Kidney epithelial cell (primary cell): ENCODE measurements at regions not wholly inside any gene's neighbourhood (a gene's known extent, or its start where the extent isn't known, plus 50 kb on each side); places are given as distances from the start of the nearest gene placed in this dataset.

ENCODE experiments used
- DNase-seq: peaks from one replicate; pipeline ENCODE4 v3.0.0-alpha.2; 2010; ENCODE audit warnings: low read depth
- H3K27me3 ChIP-seq: 2 replicates; pipeline ENCODE4 v1.6.0; 2011; ENCODE audit warnings: low read length; ENCODE audit not compliant: control insufficient read depth, insufficient read depth
- H3K36me3 ChIP-seq: 2 replicates; pipeline ENCODE4 v1.5.1; 2011; ENCODE audit warnings: low read length; ENCODE audit not compliant: control insufficient read depth, insufficient read depth
- H3K4me3 ChIP-seq: 2 replicates; pipeline ENCODE4 v1.5.1; 2011; ENCODE audit warnings: low read depth, mild to moderate bottlenecking, control low read depth, low read length
- TF ChIP-seq, protein P1 (sequence below): IDR thresholded peaks from 2 replicates; pipeline ENCODE4 v1.5.1; 2011; ENCODE audit warnings: mild to moderate bottlenecking, moderate library complexity, low read length, control low read depth, inconsistent platforms; ENCODE audit not compliant: insufficient read depth, poor library complexity, severe bottlenecking

DNA sequence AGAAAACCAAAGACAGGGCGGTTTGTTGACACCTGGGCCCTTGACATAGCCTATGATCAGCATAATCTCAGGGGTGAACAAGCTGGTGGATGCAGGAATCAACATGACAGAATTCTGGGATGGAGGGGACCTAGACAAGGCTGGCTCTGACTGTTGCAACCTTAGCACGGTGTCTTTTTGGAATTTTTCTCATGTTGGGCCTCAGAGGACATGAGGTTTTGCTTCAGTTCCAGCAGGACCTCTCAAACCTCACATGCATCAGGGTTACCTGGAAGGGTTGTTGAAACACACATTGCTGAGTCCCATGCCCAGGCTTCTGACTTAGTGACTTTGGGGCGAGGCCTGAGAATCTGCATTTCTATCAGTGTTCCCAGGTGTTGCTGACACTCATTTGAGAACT, 345.6 kb upstream of the B3GAT1 start:
- TF ChIP-seq, protein P1, sequence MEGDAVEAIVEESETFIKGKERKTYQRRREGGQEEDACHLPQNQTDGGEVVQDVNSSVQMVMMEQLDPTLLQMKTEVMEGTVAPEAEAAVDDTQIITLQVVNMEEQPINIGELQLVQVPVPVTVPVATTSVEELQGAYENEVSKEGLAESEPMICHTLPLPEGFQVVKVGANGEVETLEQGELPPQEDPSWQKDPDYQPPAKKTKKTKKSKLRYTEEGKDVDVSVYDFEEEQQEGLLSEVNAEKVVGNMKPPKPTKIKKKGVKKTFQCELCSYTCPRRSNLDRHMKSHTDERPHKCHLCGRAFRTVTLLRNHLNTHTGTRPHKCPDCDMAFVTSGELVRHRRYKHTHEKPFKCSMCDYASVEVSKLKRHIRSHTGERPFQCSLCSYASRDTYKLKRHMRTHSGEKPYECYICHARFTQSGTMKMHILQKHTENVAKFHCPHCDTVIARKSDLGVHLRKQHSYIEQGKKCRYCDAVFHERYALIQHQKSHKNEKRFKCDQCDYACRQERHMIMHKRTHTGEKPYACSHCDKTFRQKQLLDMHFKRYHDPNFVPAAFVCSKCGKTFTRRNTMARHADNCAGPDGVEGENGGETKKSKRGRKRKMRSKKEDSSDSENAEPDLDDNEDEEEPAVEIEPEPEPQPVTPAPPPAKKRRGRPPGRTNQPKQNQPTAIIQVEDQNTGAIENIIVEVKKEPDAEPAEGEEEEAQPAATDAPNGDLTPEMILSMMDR: no peak
- no peak overlapping the region for H3K4me3 ChIP-seq
- H3K27me3 ChIP-seq: no peaks in the 10 kb centered on the region
- H3K36me3 ChIP-seq: no peaks in the 10 kb centered on the region
- no peak for DNase-seq

- TF ChIP-seq, protein P1: no peak
- no peak for DNase-seq
- Histone ChIP-seq H3K36me3 (no peaks in the 10 kb centered on the region), H3K27me3 (no peaks in the 10 kb centered on the region), H3K4me3 (no peak overlapping the region)
Measured at GRCh38 chr11:134756811-134757540, 344.9 kb upstream of the B3GAT1 start.

- TF ChIP-seq, protein P1: no peak
- no peak for DNase-seq
- no peaks in the 10 kb centered on the region for H3K36me3 ChIP-seq
- no peaks in the 10 kb centered on the region for H3K27me3 ChIP-seq
- no peak overlapping the region for H3K4me3 ChIP-seq
Measured at GRCh38 chr11:134755535-134755934, 343.5 kb upstream of the B3GAT1 start.

DNA sequence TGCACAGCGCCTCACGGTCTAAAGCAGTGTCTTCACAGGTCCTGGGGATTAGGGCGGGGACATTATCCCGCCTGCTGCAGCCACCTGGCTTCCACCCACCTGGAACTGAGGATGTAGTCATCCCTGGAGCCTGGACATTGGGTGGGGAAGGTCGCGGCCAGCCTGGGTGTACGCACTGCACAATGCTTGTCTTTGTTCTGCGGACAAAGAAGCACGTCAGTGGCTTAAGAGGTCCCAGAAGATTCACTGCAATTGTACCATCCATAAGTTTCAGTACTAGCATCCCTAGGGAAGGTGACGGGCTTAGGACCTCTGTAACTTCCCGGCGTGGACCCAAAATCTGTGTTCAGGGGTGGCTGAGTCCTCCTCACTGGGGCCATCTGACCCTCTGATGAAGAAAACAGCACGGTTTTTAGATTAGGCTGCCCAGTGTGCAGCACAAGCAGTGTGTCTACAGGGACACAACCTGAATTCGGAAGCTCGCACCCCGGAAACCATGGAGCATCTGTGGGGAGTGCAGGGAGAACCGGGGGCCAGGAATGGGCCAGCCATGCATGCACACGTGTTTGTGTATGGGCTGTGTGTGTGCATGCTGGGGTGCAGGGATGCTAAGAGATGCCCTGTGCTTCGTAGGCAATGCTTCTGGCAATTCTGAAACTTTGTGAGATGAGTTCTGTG, 342.6 kb upstream of the B3GAT1 start:
- TF ChIP-seq, protein P1: no peak
- H3K4me3 ChIP-seq: no peak overlapping the region
- no peaks in the 10 kb centered on the region for H3K27me3 ChIP-seq
- DNase-seq: no peak
- no peaks in the 10 kb centered on the region for H3K36me3 ChIP-seq

- Histone ChIP-seq H3K36me3 (no peaks in the 10 kb centered on the region), H3K4me3 (no peak overlapping the region), H3K27me3 (no peaks in the 10 kb centered on the region)
- TF ChIP-seq, protein P1: no peak
- DNase-seq: no peak
Measured at GRCh38 chr11:134753771-134754520, 341.9 kb upstream of the B3GAT1 start.
